SK-N-MC (cell line): ENCODE measurements at regions not wholly inside any gene's neighbourhood (a gene's known extent, or its start where the extent isn't known, plus 50 kb on each side); places are given as distances from the start of the nearest gene placed in this dataset.

Experiments
- DNase-seq: peaks from one replicate; pipeline ENCODE4 v3.0.0-alpha.2; 2011; ENCODE audit warnings: low read depth, low spot score
- H3K27ac ChIP-seq: fragments of 200-600 bp; sonication (generic); 2 replicates; pipeline ENCODE4 v1.5.1; 2016; ENCODE audit warnings: mixed run types
- H3K36me3 ChIP-seq: fragments of 200-600 bp; sonication (generic); 2 replicates; pipeline ENCODE4 v1.6.1; 2017; ENCODE audit warnings: antibody characterized with exemption, low read length, mixed read lengths; ENCODE audit not compliant: insufficient read depth
- H3K4me3 ChIP-seq: fragments of 200-600 bp; sonication (generic); 2 replicates; pipeline ENCODE4 v1.5.1; 2016
- H3K9ac ChIP-seq: fragments of 200-600 bp; sonication (generic); 2 replicates; pipeline ENCODE4 v1.8.0; 2017; ENCODE audit warnings: mixed run types, mixed read lengths; ENCODE audit not compliant: insufficient read length
- H3K9me3 ChIP-seq: fragments of 200-600 bp; sonication (generic); 2 replicates; pipeline ENCODE4 v1.6.1; 2017; ENCODE audit warnings: low read depth, mild to moderate bottlenecking, antibody characterized with exemption, low read length, moderate library complexity, mixed read lengths
- EZH2 ChIP-seq: fragments of 200-600 bp; sonication (generic); IDR thresholded peaks from one replicate; pipeline ENCODE4 v1.6.1; 2017; ENCODE audit warnings: antibody characterized with exemption
- FOXP2 ChIP-seq: optimal IDR thresholded peaks from 2 replicates; pipeline ENCODE3; 2011; ENCODE audit warnings: mild to moderate bottlenecking, moderate library complexity; ENCODE audit not compliant: insufficient read depth; ENCODE audit errors: extremely low read length, control extremely low read depth
- POLR2AphosphoS5 ChIP-seq: IDR thresholded peaks from 2 replicates; pipeline ENCODE4 v1.6.1; 2012; ENCODE audit warnings: mild to moderate bottlenecking, low read depth, low read length, borderline replicate concordance

DNA sequence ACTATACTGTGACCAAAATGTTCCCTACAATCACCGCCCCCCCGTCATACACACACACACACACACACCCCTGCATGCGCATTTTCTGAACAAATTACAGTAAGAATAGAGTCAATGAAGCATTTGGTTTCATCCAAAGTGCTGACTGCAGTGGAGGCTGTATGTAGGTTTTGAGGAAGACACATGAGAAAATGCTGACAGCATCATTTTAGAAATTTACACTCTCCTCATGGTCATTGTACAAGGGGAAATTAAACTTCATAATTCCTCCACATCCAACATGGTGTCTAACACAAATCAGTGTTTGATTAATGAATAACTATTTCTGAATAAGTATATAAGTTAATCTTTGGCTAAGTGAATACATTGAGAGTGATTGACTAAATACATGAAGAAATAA is 1126.8 kb upstream of the PHF14 start:
- Histone ChIP-seq H3K9me3 (no peaks in the 10 kb centered on the region), H3K27ac (no peak overlapping the region), H3K4me3 (no peak overlapping the region), H3K36me3 (no peaks in the 10 kb centered on the region), H3K9ac (no peak overlapping the region)
- no peak for TF ChIP-seq POLR2AphosphoS5
- no peak for TF ChIP-seq EZH2
- TF ChIP-seq FOXP2 = no peak
- no peak for DNase-seq

DNA sequence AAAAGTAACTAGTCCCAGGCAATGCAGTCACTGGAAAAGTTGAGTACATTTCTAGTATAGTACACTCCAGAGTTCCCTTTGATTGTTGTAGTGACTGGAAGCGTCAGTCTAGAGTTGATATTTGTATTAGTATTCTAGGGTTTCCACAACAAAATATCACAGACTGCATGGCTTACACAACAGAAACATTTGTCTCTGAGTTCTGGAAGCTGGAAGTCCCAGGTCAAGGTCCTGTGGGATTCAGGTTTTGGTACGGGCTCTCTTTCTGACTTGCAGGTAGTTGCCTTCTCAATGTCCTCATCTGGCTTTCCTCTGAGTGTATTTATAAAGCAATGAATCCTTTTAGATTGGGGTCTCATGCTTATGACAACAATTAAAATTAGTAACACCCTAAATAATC is 1119.1 kb upstream of the PHF14 start:
- Histone ChIP-seq H3K27ac (no peak overlapping the region), H3K4me3 (no peak overlapping the region), H3K9me3 (no peaks in the 10 kb centered on the region), H3K9ac (no peak overlapping the region), H3K36me3 (no peaks in the 10 kb centered on the region)
- no peak for DNase-seq
- TF ChIP-seq EZH2 (no peak), FOXP2 (no peak), POLR2AphosphoS5 (no peak)

DNA sequence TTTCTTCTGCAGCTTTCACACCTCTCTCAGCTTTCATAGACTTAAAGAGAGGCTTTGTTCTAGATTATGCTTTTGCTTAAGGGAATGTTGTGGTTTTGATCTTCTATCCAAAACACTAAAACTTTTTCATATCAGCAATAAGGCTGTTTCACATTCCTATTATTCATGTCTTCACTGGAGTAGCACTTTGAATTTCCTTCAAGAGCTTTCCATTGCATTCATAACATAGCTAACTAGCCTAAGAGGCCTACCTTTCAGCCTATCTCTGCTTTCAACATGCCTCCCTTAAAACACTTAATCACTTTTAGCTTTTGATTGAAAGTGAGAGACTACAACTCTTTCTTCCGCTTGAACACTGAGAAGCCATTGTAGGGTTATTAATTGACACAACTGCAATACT is 1117.0 kb upstream of the PHF14 start:
- Histone ChIP-seq H3K9ac (no peak overlapping the region), H3K27ac (no peak overlapping the region), H3K4me3 (no peak overlapping the region), H3K36me3 (no peaks in the 10 kb centered on the region), H3K9me3 (no peaks in the 10 kb centered on the region)
- DNase-seq = no peak
- TF ChIP-seq POLR2AphosphoS5 (no peak), EZH2 (no peak), FOXP2 (no peak)

DNA sequence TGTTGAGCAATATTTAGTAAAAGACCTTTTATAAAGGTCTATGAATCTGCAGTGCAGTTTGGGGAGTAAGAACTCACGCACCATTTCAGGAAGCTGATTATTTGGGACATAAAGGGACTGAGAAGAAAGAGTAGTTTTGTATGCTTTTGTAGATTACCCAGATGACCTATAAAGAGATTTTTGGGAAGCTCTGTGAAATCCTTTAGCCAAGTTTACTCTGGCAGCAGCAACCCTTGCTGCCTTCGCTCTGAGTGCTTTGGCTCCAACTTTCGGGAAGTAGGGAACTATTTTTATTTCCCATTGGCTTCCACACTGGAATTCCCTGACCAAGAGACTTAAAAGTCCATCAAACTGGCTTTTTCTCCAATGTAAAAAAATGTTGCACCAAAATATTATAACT is 1110.1 kb upstream of the PHF14 start:
- no peaks in the 10 kb centered on the region for H3K9me3 ChIP-seq
- TF ChIP-seq EZH2 = no peak
- no peak for TF ChIP-seq POLR2AphosphoS5
- no peak for TF ChIP-seq FOXP2
- no peak for DNase-seq
- no peak overlapping the region for H3K27ac ChIP-seq
- H3K36me3 ChIP-seq = no peaks in the 10 kb centered on the region
- no peak overlapping the region for H3K9ac ChIP-seq
- H3K4me3 ChIP-seq = no peak overlapping the region

DNA sequence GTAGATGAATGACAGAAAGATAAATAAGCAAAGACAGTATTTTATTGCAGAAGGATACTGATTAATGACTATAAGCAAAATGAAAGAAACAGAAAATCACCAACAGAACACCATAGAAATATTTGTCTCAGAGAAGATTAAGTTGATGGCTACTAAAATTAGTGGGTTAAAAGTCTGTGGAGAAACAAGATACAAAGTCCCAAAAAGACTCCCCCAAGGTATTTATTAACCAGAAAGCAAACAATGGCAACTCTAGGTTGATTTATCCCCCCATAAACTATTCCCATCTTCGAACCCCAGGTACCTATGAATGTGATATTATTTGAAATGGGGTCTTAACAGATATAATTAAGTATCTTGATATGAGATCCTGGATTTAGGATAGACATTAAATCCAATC is 1104.5 kb upstream of the PHF14 start:
- DNase-seq = no peak
- TF ChIP-seq FOXP2 (no peak), POLR2AphosphoS5 (no peak), EZH2 (no peak)
- Histone ChIP-seq H3K9ac (no peak overlapping the region), H3K27ac (no peak overlapping the region), H3K36me3 (no peaks in the 10 kb centered on the region), H3K4me3 (no peak overlapping the region), H3K9me3 (no peaks in the 10 kb centered on the region)

DNA sequence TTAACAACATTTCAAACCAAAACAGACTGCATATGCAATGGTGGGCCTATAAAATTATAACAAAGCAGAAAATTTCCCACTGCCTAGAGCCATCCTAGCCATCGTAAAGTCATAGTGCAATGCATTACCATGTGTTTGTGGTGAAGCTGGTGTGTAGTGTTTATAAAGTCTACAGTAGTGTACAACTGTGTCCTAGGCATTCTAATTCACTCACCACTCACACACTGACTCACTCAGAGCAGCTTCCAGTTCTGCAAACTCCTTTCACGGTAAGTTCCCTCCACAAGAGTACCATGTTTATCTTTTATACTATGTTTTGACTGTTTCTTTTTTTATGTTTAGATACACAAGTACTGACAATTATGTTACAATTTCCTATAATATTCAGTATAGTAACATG is 1104.1 kb upstream of the PHF14 start:
- Histone ChIP-seq H3K9ac (no peak overlapping the region), H3K36me3 (no peaks in the 10 kb centered on the region), H3K4me3 (no peak overlapping the region), H3K9me3 (no peaks in the 10 kb centered on the region), H3K27ac (no peak overlapping the region)
- no peak for DNase-seq
- TF ChIP-seq EZH2 (no peak), FOXP2 (no peak), POLR2AphosphoS5 (no peak)

DNA sequence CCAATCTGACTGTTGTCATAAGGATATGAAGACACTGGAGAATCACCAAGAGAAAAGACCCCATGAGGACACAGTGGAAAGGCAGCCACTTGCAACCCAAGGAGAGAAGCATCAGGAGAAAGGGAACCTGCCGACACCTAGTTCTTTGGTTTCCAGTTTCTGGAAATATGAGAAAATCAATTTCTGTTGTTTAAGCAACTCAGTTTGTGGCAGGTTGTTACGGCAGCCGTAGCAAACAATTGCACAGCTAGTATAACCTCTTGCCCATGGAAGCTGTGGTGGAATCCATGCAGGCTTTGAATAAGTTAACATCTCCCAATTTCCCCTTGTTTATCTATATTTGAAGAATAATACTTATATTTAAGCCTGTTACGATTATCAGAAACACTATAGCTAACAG is 1103.0 kb upstream of the PHF14 start:
- Histone ChIP-seq H3K4me3 (no peak overlapping the region), H3K36me3 (no peaks in the 10 kb centered on the region), H3K9ac (no peak overlapping the region), H3K27ac (no peak overlapping the region), H3K9me3 (no peaks in the 10 kb centered on the region)
- TF ChIP-seq POLR2AphosphoS5 = no peak
- TF ChIP-seq FOXP2 = no peak
- TF ChIP-seq EZH2 = no peak
- no peak for DNase-seq

DNA sequence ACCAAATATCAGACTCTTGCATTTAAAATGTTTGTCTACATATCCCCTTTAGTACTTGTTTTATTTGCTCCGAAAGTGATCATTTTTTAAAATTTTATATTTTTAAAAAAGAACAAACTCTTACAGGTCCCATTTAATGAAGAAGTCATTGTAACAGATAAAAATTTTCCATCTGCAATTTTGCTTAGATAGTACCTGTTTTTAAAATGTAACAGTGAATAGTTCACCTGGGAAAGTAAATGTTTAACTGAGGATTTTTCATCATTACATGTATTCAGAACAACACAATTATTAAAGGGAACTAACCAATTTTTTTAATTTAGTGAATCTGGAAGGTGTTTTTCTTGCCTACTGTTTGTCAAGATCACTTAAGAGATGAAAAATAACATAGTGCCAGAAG is 1099.5 kb upstream of the PHF14 start:
- Histone ChIP-seq H3K27ac (no peak overlapping the region), H3K36me3 (no peaks in the 10 kb centered on the region), H3K9ac (no peak overlapping the region), H3K4me3 (no peak overlapping the region), H3K9me3 (no peaks in the 10 kb centered on the region)
- no peak for TF ChIP-seq POLR2AphosphoS5
- no peak for TF ChIP-seq EZH2
- no peak for TF ChIP-seq FOXP2
- no peak for DNase-seq

GRCh38 chr7:9876053-9876452 is 1097.6 kb upstream of the PHF14 start:
- TF ChIP-seq EZH2 (no peak), POLR2AphosphoS5 (no peak), FOXP2 (no peak)
- DNase-seq = no peak
- H3K9me3 ChIP-seq = no peaks in the 10 kb centered on the region
- no peak overlapping the region for H3K27ac ChIP-seq
- H3K36me3 ChIP-seq = no peaks in the 10 kb centered on the region
- no peak overlapping the region for H3K9ac ChIP-seq
- H3K4me3 ChIP-seq = no peak overlapping the region

DNA sequence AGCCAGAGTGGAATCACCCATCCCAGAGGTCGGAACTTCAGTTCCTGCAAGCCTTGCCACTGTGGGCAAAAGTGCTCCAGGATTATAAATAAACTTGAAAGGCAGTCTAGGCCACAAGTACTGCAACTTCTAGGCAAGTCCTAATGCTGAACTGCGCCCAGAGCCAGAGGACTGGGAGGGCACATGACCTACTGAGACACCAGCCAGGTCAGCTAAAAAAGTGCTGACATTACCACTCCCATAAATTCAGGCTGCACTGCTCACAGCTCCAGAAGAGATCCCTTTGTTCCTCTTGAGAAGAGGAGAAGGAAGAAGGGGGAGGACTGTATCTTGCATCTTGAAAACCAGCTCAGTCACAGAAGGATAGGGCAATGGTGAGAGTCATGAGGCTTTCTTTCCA is 1084.1 kb upstream of the PHF14 start:
- DNase-seq = no peak
- Histone ChIP-seq H3K27ac (no peak overlapping the region), H3K9ac (no peak overlapping the region), H3K36me3 (no peaks in the 10 kb centered on the region), H3K4me3 (no peak overlapping the region), H3K9me3 (no peaks in the 10 kb centered on the region)
- no peak for TF ChIP-seq POLR2AphosphoS5
- no peak for TF ChIP-seq FOXP2
- no peak for TF ChIP-seq EZH2
